ENCODE measurements at regions not wholly inside any gene's neighbourhood (a gene's known extent, or its start where the extent isn't known, plus 50 kb on each side); places are given as distances from the start of the nearest gene placed in this dataset.
"Not testable (repeated sequence)": the region's sequence is repeated elsewhere in the genome, so short reads cannot be mapped to it uniquely, and the experiment has no call there.

GRCh38 chr5:40453689-40454088 lies 226.0 kb upstream of the PTGER4 start:
- no peak for FAIRE-seq

- no peak for FAIRE-seq
Observed at GRCh38 chr5:40452874-40453624, 226.7 kb upstream of the PTGER4 start.

- FAIRE-seq, result no peak
Observed at GRCh38 chr5:40447438-40447837, 232.3 kb upstream of the PTGER4 start.

- no peak for FAIRE-seq
Observed at GRCh38 chr5:40446910-40447309, 232.8 kb upstream of the PTGER4 start.

- peak; percentile 64 for FAIRE-seq
Observed at GRCh38 chr5:40442346-40442745, 237.4 kb upstream of the PTGER4 start.

- peak; percentile 94 for FAIRE-seq
Observed at GRCh38 chr5:40441733-40442132, 238.0 kb upstream of the PTGER4 start.

GRCh38 chr5:40440746-40441145 lies 239.0 kb upstream of the PTGER4 start:
- FAIRE-seq, result no peak

GRCh38 chr5:40439103-40439502 lies 240.6 kb upstream of the PTGER4 start:
- FAIRE-seq, result not testable (repeated sequence)

- FAIRE-seq, result not testable (repeated sequence)
Observed at GRCh38 chr5:40438646-40439045, 241.1 kb upstream of the PTGER4 start.

- no peak for FAIRE-seq
Observed at GRCh38 chr5:40437452-40437861, 242.3 kb upstream of the PTGER4 start.

- no peak for FAIRE-seq
Observed at GRCh38 chr5:40436535-40437237, 243.0 kb upstream of the PTGER4 start.

GRCh38 chr5:40435706-40436105 lies 244.0 kb upstream of the PTGER4 start:
- FAIRE-seq, result not testable (repeated sequence)

GRCh38 chr5:40432836-40433235 lies 246.9 kb upstream of the PTGER4 start:
- no peak for FAIRE-seq

GRCh38 chr5:40431734-40432133 lies 248.0 kb upstream of the PTGER4 start:
- FAIRE-seq, result peak; percentile 85

- no peak for FAIRE-seq
Observed at GRCh38 chr5:40430101-40430710, 249.5 kb upstream of the PTGER4 start.

- no peak for FAIRE-seq
Observed at GRCh38 chr5:40429258-40430100, 250.2 kb upstream of the PTGER4 start.

- no peak for FAIRE-seq
Observed at GRCh38 chr5:40428815-40429214, 250.9 kb upstream of the PTGER4 start.

GRCh38 chr5:40428126-40428525 lies 251.6 kb upstream of the PTGER4 start:
- FAIRE-seq, result no peak

- FAIRE-seq, result not testable (repeated sequence)
Observed at GRCh38 chr5:40417046-40417810, 262.5 kb upstream of the PTGER4 start.

GRCh38 chr5:40416588-40416987 lies 263.1 kb upstream of the PTGER4 start:
- no peak for FAIRE-seq

- FAIRE-seq, result no peak
Observed at GRCh38 chr5:40416098-40416497, 263.6 kb upstream of the PTGER4 start.

GRCh38 chr5:40414922-40415321 lies 264.8 kb upstream of the PTGER4 start:
- no peak for FAIRE-seq
